Spleen (tissue), 11 donors: ENCODE measurements at regions not wholly inside any gene's neighbourhood (a gene's known extent, or its start where the extent isn't known, plus 50 kb on each side); places are given as distances from the start of the nearest gene placed in this dataset.
"Not testable (repeated sequence)": the region's sequence is repeated elsewhere in the genome, so short reads cannot be mapped to it uniquely, and the experiment has no call there.

Source experiments
- DNase-seq: peaks from one replicate; pipeline ENCODE4 v3.0.0-alpha.2; 2020
- H3K27ac ChIP-seq, 8 donors: fragments of 200-600 bp; sonication (generic) in 7 of 8; 1 replicate in 4 of 8; 2 replicates in 4 of 8; pipeline versions ENCODE4 v1.5.0 to v1.8.0; 2016 to 2021; ENCODE audit warnings: inconsistent platforms in 4 of 8, mild to moderate bottlenecking in 4 of 8, moderate library complexity in 1 of 8
- H3K27me3 ChIP-seq, 7 donors: fragments of 200-600 bp; sonication (generic) in 6 of 7; replicated peaks in 1 of 7; 1 replicate in 4 of 7; 2 replicates in 3 of 7; pipeline versions ENCODE4 v1.5.0 to v1.8.0; 2016 to 2021; ENCODE audit warnings: inconsistent platforms in 3 of 7, mild to moderate bottlenecking in 1 of 7
- H3K36me3 ChIP-seq, 6 donors: fragments of 200-600 bp; sonication (generic) in 5 of 6; 1 replicate in 4 of 6; 2 replicates in 2 of 6; pipeline versions ENCODE4 v1.5.0 to v1.8.0; 2016 to 2021; ENCODE audit warnings: inconsistent platforms in 2 of 6
- H3K4me1 ChIP-seq, 6 donors: fragments of 200-600 bp; sonication (generic) in 5 of 6; 1 replicate in 3 of 6; 2 replicates in 3 of 6; pipeline versions ENCODE4 v1.5.0 to v1.8.0; 2016 to 2021; ENCODE audit warnings: inconsistent platforms in 3 of 6
- H3K4me3 ChIP-seq, 8 donors: fragments of 200-600 bp; sonication (generic) in 7 of 8; 1 replicate in 4 of 8; 2 replicates in 4 of 8; pipeline versions ENCODE4 v1.5.0 to v1.8.0; 2016 to 2021; ENCODE audit warnings: inconsistent platforms in 4 of 8, mild to moderate bottlenecking in 4 of 8, moderate library complexity in 2 of 8
- H3K9me3 ChIP-seq, 8 donors: fragments of 200-600 bp; sonication (generic) in 7 of 8; 1 replicate in 4 of 8; 2 replicates in 4 of 8; pipeline versions ENCODE4 v1.5.0 to v1.8.0; 2016 to 2021; ENCODE audit warnings: inconsistent platforms in 4 of 8
- POLR2A ChIP-seq, 3 donors: fragments of 450-650 bp; IDR thresholded peaks; one replicate each; pipeline ENCODE4 v1.5.1; 2017; ENCODE audit warnings: antibody characterized with exemption in 3 of 3, mild to moderate bottlenecking in 1 of 3
- POLR2AphosphoS5 ChIP-seq, 3 donors: sonication (generic); formaldehyde crosslinking; IDR thresholded peaks; one replicate each; pipeline ENCODE4 v1.5.1; 2017; ENCODE audit warnings: antibody characterized with exemption in 3 of 3
- WGBS, 5 donors: extraction: QIAGEN DNeasy Blood & Tissue Kit in 3 of 5; methylation state at CpG; one replicate each; pipeline versions ENCODE4 v1.1.5 to v1.1.7; 2013 to 2018; 5-methylcytosine and 5-hydroxymethylcytosine counted together
- intact Hi-C: fragments of 100-400 bp; cut with DNase I; formaldehyde crosslinking; loops from one replicate; pipeline ENCODE4 v1.15.0; 2023; ENCODE audit warnings: low total_unique reads
- TF ChIP-seq, protein P1 (sequence below), 11 experiments: fragments of 200-600 bp in 7 of 11; fragments of 450-650 bp in 4 of 11; sonication (generic) in 4 of 11; IDR thresholded peaks in 8 of 11; conservative IDR thresholded peaks in 3 of 11; 1 replicate in 7 of 11; 2 replicates in 4 of 11; pipeline versions ENCODE4 v1.4.0 to v1.8.0; 2016 to 2021; ENCODE audit warnings: antibody characterized with exemption in 11 of 11, inconsistent platforms in 4 of 11, mild to moderate bottlenecking in 1 of 11
- donor health status: healthy with polysubstance abuse.
- donor health status: DM: no; HTN: no; CAD: no; lungs with moderate emphysema.
- donor health status: DM: no; HTN: no; CAD: no.
- donor health status: Bipolar disorder and iron deficiency.
- donor health status: healthy.
- donor health status: DM: no; HTN: no; CAD: no.
- donor health status: DM: yes; HTN: yes; CAD: no.

DNA sequence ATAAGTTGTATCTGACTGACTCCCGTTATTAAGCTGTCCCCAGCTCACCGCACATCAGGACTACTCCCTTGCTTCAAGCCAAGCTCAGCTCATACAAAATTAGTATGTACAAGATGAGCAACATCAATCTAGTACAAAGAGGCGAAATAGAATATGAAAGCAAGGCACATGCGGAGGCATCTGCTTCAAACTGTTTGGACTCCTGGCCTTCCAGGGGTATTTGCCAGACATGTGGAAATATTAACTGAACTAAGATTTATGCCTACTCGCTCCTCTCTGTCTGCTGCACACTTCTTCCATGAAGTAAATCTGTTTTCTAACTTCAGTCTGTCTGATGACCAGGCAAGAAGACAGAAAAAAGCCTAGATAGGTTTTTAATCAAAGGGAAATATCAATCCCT is 499.8 kb downstream of the PID1 start:
- intact Hi-C loops, result no loop called here
- Histone ChIP-seq H3K27ac (no peak overlapping the region), H3K4me3 (no peak overlapping the region), H3K4me1 (no peaks in the 10 kb centered on the region), H3K9me3 (peaks cover 0 to 8% (median 0%) of the 10 kb centered on the region in 8 donors), H3K36me3 (no peaks in the 10 kb centered on the region), H3K27me3 (no peaks in the 10 kb centered on the region)
- no peak for DNase-seq
- WGBS, 5 donors, result 74 to 86% (median 84%) methylated on average over 5 of the region's 5 CpGs
- TF ChIP-seq POLR2A (IDR thresholded peaks at IDR 0.05), result no peak
- TF ChIP-seq POLR2AphosphoS5 (IDR thresholded peaks at IDR 0.05), result no peak
- TF ChIP-seq, protein P1, sequence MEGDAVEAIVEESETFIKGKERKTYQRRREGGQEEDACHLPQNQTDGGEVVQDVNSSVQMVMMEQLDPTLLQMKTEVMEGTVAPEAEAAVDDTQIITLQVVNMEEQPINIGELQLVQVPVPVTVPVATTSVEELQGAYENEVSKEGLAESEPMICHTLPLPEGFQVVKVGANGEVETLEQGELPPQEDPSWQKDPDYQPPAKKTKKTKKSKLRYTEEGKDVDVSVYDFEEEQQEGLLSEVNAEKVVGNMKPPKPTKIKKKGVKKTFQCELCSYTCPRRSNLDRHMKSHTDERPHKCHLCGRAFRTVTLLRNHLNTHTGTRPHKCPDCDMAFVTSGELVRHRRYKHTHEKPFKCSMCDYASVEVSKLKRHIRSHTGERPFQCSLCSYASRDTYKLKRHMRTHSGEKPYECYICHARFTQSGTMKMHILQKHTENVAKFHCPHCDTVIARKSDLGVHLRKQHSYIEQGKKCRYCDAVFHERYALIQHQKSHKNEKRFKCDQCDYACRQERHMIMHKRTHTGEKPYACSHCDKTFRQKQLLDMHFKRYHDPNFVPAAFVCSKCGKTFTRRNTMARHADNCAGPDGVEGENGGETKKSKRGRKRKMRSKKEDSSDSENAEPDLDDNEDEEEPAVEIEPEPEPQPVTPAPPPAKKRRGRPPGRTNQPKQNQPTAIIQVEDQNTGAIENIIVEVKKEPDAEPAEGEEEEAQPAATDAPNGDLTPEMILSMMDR (IDR thresholded peaks at IDR 0.05 in 8 of 11, conservative IDR thresholded peaks at IDR 0.05 in 3 of 11), result no peak

DNA sequence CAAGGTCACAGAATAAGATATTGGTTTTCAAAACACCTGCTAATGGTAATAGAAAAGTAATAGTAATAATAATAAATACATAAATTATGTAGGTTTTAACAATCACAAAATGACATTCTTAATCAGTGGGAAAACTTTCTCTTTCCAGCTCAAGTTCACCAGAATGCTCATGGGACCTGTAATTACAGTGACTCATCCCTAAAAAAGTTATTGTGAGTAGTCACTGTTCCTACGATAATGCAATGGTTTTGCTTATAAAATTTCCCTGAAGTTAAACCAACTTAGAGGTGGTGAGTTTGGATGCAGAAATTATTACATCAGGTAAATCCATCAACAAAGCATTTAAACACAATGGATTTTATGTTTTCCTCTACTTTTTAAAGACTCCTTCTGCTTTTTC is 502.3 kb downstream of the PID1 start:
- Histone ChIP-seq H3K4me3 (no peak overlapping the region), H3K4me1 (no peaks in the 10 kb centered on the region), H3K27ac (no peak overlapping the region), H3K9me3 (peaks cover 0 to 8% (median 0%) of the 10 kb centered on the region in 8 donors), H3K27me3 (no peaks in the 10 kb centered on the region), H3K36me3 (no peaks in the 10 kb centered on the region)
- intact Hi-C loops, result no loop called here
- 82 to 97% (median 88%) methylated on average over 1 of the region's 1 CpG for WGBS, 5 donors
- TF ChIP-seq, protein P1 (IDR thresholded peaks at IDR 0.05 in 8 of 11, conservative IDR thresholded peaks at IDR 0.05 in 3 of 11), result no peak
- TF ChIP-seq POLR2A (IDR thresholded peaks at IDR 0.05), result no peak
- DNase-seq, result no peak

DNA sequence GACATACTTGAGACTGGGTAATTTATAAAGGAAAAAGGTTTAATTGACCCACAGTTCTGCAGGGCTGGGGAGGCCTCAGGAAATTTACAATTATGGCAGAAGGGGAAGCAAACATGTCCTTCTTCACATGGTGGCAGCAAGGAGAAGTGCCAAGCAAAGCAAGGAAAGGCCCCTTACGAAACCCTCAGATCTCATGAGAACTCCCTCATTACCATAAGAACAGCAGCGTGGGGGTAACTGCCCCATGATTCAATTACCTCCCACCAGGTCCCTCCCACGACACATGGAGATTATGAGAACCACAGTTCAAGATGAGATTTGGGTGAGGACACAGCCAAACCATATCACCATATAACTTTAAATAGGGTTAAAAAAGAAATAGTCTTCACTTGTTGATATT is 502.9 kb downstream of the PID1 start:
- H3K4me1 ChIP-seq, intact Hi-C loops, H3K9me3 ChIP-seq, H3K27ac ChIP-seq, H3K27me3 ChIP-seq, H3K4me3 ChIP-seq, DNase-seq, H3K36me3 ChIP-seq: not testable (repeated sequence)
- WGBS, 5 donors, result 50 to 65% (median 59%) methylated on average over 3 of the region's 3 CpGs

DNA sequence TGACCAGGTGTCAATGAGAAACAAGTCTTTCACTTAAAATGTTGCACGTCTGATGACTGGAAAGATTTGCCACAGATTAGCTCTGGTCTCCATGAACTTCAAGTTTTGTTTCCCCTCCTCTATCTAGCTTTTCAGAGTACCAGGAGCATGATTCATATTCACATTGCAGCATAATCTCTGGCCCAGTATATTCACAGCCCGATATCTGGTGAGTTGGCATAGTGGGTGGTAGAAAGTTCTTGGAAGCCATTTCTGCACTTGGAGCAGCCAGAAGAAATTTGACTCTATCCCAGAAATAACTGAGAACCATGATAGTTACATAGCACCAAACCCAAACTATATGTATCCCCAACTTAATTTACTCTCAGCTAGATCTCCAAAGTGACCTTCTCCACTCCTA is 503.9 kb downstream of the PID1 start:
- H3K4me1 ChIP-seq, result no peaks in the 10 kb centered on the region
- intact Hi-C loops, result no loop called here
- H3K36me3 ChIP-seq, result no peaks in the 10 kb centered on the region
- peaks cover 0 to 10% (median 0%) of the 10 kb centered on the region in 8 donors for H3K9me3 ChIP-seq
- DNase-seq, result no peak
- no peak overlapping the region for H3K27ac ChIP-seq
- TF ChIP-seq POLR2AphosphoS5 (IDR thresholded peaks at IDR 0.05) (no peak), POLR2A (IDR thresholded peaks at IDR 0.05) (no peak)
- TF ChIP-seq, protein P1 (IDR thresholded peaks at IDR 0.05 in 8 of 11, conservative IDR thresholded peaks at IDR 0.05 in 3 of 11), result no peak
- H3K27me3 ChIP-seq, result no peaks in the 10 kb centered on the region
- no peak overlapping the region for H3K4me3 ChIP-seq
- 81 to 95% (median 86%) methylated on average over 2 of the region's 2 CpGs for WGBS, 5 donors

DNA sequence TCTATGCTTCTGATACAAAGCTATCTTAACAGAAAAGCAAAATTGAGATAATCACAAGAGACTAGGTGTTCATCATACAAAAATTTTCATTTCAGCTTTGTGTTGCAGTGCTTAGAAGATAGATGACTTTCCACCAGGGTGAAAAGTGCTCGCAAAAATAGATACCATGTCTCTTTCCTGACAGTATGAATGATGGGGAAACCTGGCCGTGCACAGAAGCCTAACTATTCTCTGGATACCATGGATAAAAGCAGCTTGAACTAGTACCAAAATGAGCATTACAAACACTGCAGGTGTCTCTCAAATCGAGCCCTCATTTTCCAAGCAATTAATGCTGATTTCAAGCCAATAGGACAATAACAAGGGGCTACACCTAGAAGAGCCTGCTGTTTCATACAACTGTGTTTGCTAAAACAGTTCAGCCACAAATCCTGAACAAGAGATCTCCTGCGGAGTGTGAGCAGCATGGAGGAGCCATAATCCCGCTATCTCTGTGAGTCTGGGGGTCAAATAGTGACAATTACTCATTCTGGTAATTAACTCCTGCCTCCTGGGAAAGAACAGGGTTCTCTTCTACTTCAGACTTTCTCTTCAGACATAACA is 507.6 kb downstream of the PID1 start:
- Histone ChIP-seq H3K27me3 (no peaks in the 10 kb centered on the region), H3K36me3 (no peaks in the 10 kb centered on the region), H3K9me3 (peaks cover 0 to 12% (median 0%) of the 10 kb centered on the region in 8 donors), H3K4me1 (no peaks in the 10 kb centered on the region), H3K4me3 (no peak overlapping the region), H3K27ac (no peak overlapping the region)
- 57 to 76% (median 66%) methylated on average over 5 of the region's 5 CpGs for WGBS, 5 donors
- intact Hi-C loops, result no loop called here
- TF ChIP-seq, protein P1 (IDR thresholded peaks at IDR 0.05 in 8 of 11, conservative IDR thresholded peaks at IDR 0.05 in 3 of 11), result no peak
- no peak for TF ChIP-seq POLR2AphosphoS5 (IDR thresholded peaks at IDR 0.05)
- no peak for DNase-seq
